Small intestine (tissue), 7 donors: ENCODE measurements at regions not wholly inside any gene's neighbourhood (a gene's known extent, or its start where the extent isn't known, plus 50 kb on each side); places are given as distances from the start of the nearest gene placed in this dataset.

Experiments
- DNase-seq, 2 donors: peaks; one replicate each; pipeline versions ENCODE4 v3.0.0 to v3.0.0-alpha.2; 2013
- FAIRE-seq: peaks from 2 replicates; lab custom pipeline; 2012; peaks lifted over from hg19 to GRCh38; lab: Jason Lieb, UNC
- H3K27ac ChIP-seq, 3 donors: one replicate each; pipeline ENCODE4 v1.5.1; 2013; ENCODE audit warnings: low read length in 2 of 3, mild to moderate bottlenecking in 2 of 3, control low read depth in 1 of 3, inconsistent platforms in 1 of 3, low read depth in 1 of 3, moderate library complexity in 1 of 3
- H3K27me3 ChIP-seq, 3 donors: one replicate each; pipeline ENCODE4 v1.6.1; 2013; ENCODE audit warnings: low read length in 3 of 3, inconsistent platforms in 1 of 3; ENCODE audit not compliant: control insufficient read depth in 3 of 3, insufficient read depth in 3 of 3
- H3K36me3 ChIP-seq, 3 donors: one replicate each; pipeline ENCODE4 v1.6.1; 2013; ENCODE audit warnings: low read length in 3 of 3, inconsistent platforms in 1 of 3, low read depth in 1 of 3, mild to moderate bottlenecking in 1 of 3, moderate library complexity in 1 of 3; ENCODE audit not compliant: control insufficient read depth in 3 of 3, insufficient read depth in 2 of 3
- H3K4me1 ChIP-seq, 3 donors: one replicate each; pipeline ENCODE4 v1.6.1; 2013; ENCODE audit warnings: low read length in 2 of 3, inconsistent platforms in 1 of 3, low read depth in 1 of 3, mild to moderate bottlenecking in 1 of 3, moderate library complexity in 1 of 3; ENCODE audit not compliant: control insufficient read depth in 3 of 3, insufficient read depth in 2 of 3
- H3K4me3 ChIP-seq, 3 donors: one replicate each; pipeline ENCODE4 v1.5.1; 2013; ENCODE audit warnings: low read length in 3 of 3, control low read depth in 1 of 3, inconsistent platforms in 1 of 3, low read depth in 1 of 3, mild to moderate bottlenecking in 1 of 3, moderate library complexity in 1 of 3
- H3K9me3 ChIP-seq, 2 donors: one replicate each; pipeline ENCODE4 v1.6.1; 2013; ENCODE audit warnings: low read depth in 1 of 2, low read length in 1 of 2; ENCODE audit not compliant: control insufficient read depth in 2 of 2, insufficient read depth in 1 of 2
- WGBS, 3 donors: extraction: QIAGEN DNeasy Blood & Tissue Kit; methylation state at CpG; one replicate each; pipeline ENCODE4 v1.1.7; 2013; 5-methylcytosine and 5-hydroxymethylcytosine counted together
- donor health status: healthy with polysubstance abuse.
- donor health status: control.
- donor health status: control.
- donor health status: Bipolar disorder and iron deficiency.
- donor health status: healthy.

DNA sequence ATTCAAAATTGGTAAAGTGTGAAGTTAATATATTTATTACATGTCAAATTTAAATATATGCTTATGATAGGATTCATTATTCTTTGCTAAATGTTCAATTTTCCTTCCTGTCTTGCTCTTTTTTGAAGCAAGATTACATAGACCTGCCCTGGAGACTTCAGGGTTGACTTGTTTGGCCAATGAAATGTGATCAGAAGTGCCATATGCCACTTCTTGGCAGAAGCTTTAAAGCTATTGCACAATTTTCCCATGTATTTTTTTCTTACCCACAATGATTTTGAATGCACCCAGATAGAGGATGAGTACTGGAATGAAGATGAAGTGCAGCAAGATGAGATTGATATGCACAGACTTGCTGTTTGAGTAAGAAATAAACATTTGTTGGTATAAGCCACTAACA is 406.3 kb upstream of the BCHE start:
- Histone ChIP-seq H3K27ac (no peak overlapping the region), H3K4me3 (no peak overlapping the region), H3K4me1 (no peaks in the 10 kb centered on the region), H3K27me3 (no peaks in the 10 kb centered on the region), H3K36me3 (no peaks in the 10 kb centered on the region), H3K9me3 (no peaks in the 10 kb centered on the region)
- FAIRE-seq (no peak), DNase-seq (no peak)

GRCh38 chr3:166223120-166223519 is 385.9 kb upstream of the BCHE start:
- Histone ChIP-seq H3K9me3 (peaks cover 0 to 6% of the 10 kb centered on the region in 2 donors), H3K4me1 (no peaks in the 10 kb centered on the region), H3K4me3 (no peak overlapping the region), H3K36me3 (no peaks in the 10 kb centered on the region), H3K27me3 (no peaks in the 10 kb centered on the region), H3K27ac (no peak overlapping the region)
- DNase-seq: peak in 1 of 2 donors; percentile 5
- no peak for FAIRE-seq
- WGBS, 3 donors: 70 to 86% (median 80%) methylated on average over 3 of the region's 3 CpGs

GRCh38 chr3:166211451-166211850 is 374.2 kb upstream of the BCHE start:
- Histone ChIP-seq H3K4me1 (no peaks in the 10 kb centered on the region), H3K36me3 (no peaks in the 10 kb centered on the region), H3K9me3 (no peaks in the 10 kb centered on the region), H3K27ac (no peak overlapping the region), H3K27me3 (no peaks in the 10 kb centered on the region), H3K4me3 (no peak overlapping the region)
- FAIRE-seq: no peak
- 81 to 88% (median 85%) methylated on average over 4 of the region's 4 CpGs for WGBS, 3 donors
- DNase-seq: no peak

- no peak overlapping the region for H3K27ac ChIP-seq
- no peaks in the 10 kb centered on the region for H3K27me3 ChIP-seq
- WGBS, 3 donors: 25 to 48% (median 43%) methylated on average over 1 of the region's 1 CpG
- no peaks in the 10 kb centered on the region for H3K36me3 ChIP-seq
- DNase-seq (no peak), FAIRE-seq (no peak)
- no peaks in the 10 kb centered on the region for H3K4me1 ChIP-seq
- H3K9me3 ChIP-seq: no peaks in the 10 kb centered on the region
- no peak overlapping the region for H3K4me3 ChIP-seq
Measured at GRCh38 chr3:166209701-166210100, 372.5 kb upstream of the BCHE start.

DNA sequence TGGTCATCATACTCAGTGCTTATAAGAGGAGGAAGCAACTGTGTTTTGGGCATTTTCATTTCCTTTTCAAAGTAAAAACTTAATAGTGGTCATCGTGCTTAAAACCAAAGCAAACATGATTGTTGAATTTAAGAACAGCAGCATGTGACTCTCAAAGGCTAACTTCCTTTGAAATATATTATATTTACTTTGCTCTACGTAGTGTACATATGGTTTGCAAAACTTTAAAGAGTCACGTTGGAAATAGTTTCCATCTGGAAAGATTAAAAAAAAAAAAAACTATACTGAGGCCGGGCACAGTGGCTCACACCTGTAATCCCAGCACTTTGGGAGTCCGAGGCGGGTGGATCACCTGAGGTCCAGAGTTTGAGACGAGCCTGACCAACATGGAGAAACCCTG is 367.9 kb upstream of the BCHE start:
- DNase-seq (no peak), FAIRE-seq (no peak)
- Histone ChIP-seq H3K9me3 (no peaks in the 10 kb centered on the region), H3K27me3 (no peaks in the 10 kb centered on the region), H3K4me1 (no peaks in the 10 kb centered on the region), H3K27ac (no peak overlapping the region), H3K36me3 (no peaks in the 10 kb centered on the region), H3K4me3 (no peak overlapping the region)
- 56 to 64% (median 57%) methylated on average over 7 of the region's 7 CpGs for WGBS, 3 donors

DNA sequence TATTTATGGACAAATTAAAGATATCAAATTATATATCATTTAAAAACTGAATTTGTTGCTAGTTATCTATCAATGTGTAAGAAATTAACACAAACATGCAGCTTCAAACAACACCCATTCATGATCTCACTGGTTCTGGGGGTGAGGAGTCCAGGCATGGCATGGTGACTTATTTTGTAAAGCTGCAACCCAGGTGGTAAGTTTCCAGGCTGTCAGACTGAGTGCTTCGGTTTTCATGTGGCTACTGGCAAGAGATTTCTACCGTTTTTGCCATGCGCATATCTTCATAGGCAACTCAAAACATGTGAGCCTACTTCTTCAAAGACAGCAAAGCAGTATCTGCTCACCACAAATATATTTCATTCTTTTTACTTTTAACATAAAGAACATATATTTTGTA is 364.3 kb upstream of the BCHE start:
- Histone ChIP-seq H3K36me3 (no peaks in the 10 kb centered on the region), H3K27me3 (no peaks in the 10 kb centered on the region), H3K27ac (no peak overlapping the region), H3K4me1 (no peaks in the 10 kb centered on the region), H3K9me3 (no peaks in the 10 kb centered on the region), H3K4me3 (no peak overlapping the region)
- DNase-seq (no peak), FAIRE-seq (no peak)
- 72 to 82% (median 82%) methylated on average over 3 of the region's 3 CpGs for WGBS, 3 donors

- FAIRE-seq: peak; percentile 44
- Histone ChIP-seq H3K9me3 (no peaks in the 10 kb centered on the region), H3K4me3 (no peak overlapping the region), H3K4me1 (no peaks in the 10 kb centered on the region), H3K36me3 (no peaks in the 10 kb centered on the region), H3K27me3 (no peaks in the 10 kb centered on the region), H3K27ac (no peak overlapping the region)
- DNase-seq: peak in 1 of 2 donors; percentile 32
Measured at GRCh38 chr3:166199491-166199890, 362.3 kb upstream of the BCHE start.

GRCh38 chr3:166195808-166196207 is 358.6 kb upstream of the BCHE start:
- H3K9me3 ChIP-seq: no peaks in the 10 kb centered on the region
- DNase-seq (no peak), FAIRE-seq (no peak)
- H3K4me3 ChIP-seq: no peak overlapping the region
- H3K36me3 ChIP-seq: no peaks in the 10 kb centered on the region
- 73 to 80% (median 77%) methylated on average over 2 of the region's 2 CpGs for whole genome bisulfite sequencing, 3 donors
- H3K27me3 ChIP-seq: no peaks in the 10 kb centered on the region
- no peaks in the 10 kb centered on the region for H3K4me1 ChIP-seq
- no peak overlapping the region for H3K27ac ChIP-seq

DNA sequence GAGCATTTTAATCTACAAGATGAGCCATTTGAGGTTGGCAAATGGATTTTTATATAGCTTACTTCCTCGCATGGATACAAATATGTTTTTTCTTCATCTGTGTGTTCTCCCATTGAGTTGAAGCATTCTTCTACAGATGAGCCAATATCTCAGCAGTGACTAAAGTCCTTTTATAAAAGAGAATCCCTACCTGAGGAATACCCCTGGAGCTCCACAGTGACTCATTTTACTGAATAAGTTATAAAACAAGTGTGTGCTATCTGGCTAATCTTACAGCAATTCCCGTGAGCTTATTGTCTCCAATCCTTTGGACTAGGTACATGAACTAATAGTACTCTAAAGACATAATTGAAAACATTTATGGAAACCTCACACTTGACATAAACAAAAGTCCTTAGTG is 354.2 kb upstream of the BCHE start:
- Histone ChIP-seq H3K36me3 (no peaks in the 10 kb centered on the region), H3K4me3 (no peak overlapping the region), H3K9me3 (no peaks in the 10 kb centered on the region), H3K4me1 (no peaks in the 10 kb centered on the region), H3K27me3 (no peaks in the 10 kb centered on the region), H3K27ac (no peak overlapping the region)
- DNase-seq (peak in 1 of 2 donors; percentile 11), FAIRE-seq (no peak)
- 53 to 76% (median 60%) methylated on average over 2 of the region's 2 CpGs for WGBS, 3 donors
